DND-41 (cell line): ENCODE measurements at regions not wholly inside any gene's neighbourhood (a gene's known extent, or its start where the extent isn't known, plus 50 kb on each side); places are given as distances from the start of the nearest gene placed in this dataset.

ENCODE experiments used
- CTCF ChIP-seq: IDR thresholded peaks from 2 replicates; pipeline ENCODE4 v1.5.1; 2012; ENCODE audit warnings: borderline replicate concordance, low read length, moderate library complexity, mild to moderate bottlenecking; ENCODE audit not compliant: poor library complexity, severe bottlenecking; ENCODE audit errors: extremely low read depth
- EZH2 ChIP-seq: IDR thresholded peaks from 3 replicates; pipeline ENCODE4 v1.6.1; 2012; ENCODE audit warnings: borderline replicate concordance, low read depth, mild to moderate bottlenecking, moderate library complexity, low read length, inconsistent platforms; ENCODE audit not compliant: severe bottlenecking

- TF ChIP-seq CTCF (no peak), EZH2 (no peak)
These were observed 52.0 kb upstream of the RYK start for GRCh38 chr3:134302674-134303073.
